ENCODE measurements at regions not wholly inside any gene's neighbourhood (a gene's known extent, or its start where the extent isn't known, plus 50 kb on each side); places are given as distances from the start of the nearest gene placed in this dataset.

GRCh38 chr2:226031647-226032501 is 632.4 kb downstream of the NYAP2 start:
- TF ChIP-seq CTCF (IDR thresholded peaks at IDR 0.05; ENCODE audit: low read length) (no peak), EZH2 (IDR thresholded peaks at IDR 0.05; ENCODE audit: borderline replicate concordance, low read length) (no peak)

Measured in OCI-LY1 (cell line).